Tibial nerve (tissue), 4 donors: ENCODE measurements at regions not wholly inside any gene's neighbourhood (a gene's known extent, or its start where the extent isn't known, plus 50 kb on each side); places are given as distances from the start of the nearest gene placed in this dataset.

Experiments
- DNase-seq, 2 donors: peaks; one replicate each; pipeline ENCODE4 v3.0.0-alpha.2; 2019; ENCODE audit warnings: low spot score in 2 of 2
- H3K27ac ChIP-seq, 4 donors: fragments of 200-600 bp; sonication (generic) in 3 of 4; one replicate each; pipeline ENCODE4 v1.5.1; 2017 to 2019; ENCODE audit warnings: mild to moderate bottlenecking in 1 of 4
- H3K27me3 ChIP-seq, 2 donors: fragments of 200-600 bp; sonication (generic) in 1 of 2; one replicate each; pipeline versions ENCODE4 v1.5.1 to v1.6.0; 2017 to 2019
- H3K36me3 ChIP-seq, 3 donors: fragments of 200-600 bp; sonication (generic); one replicate each; pipeline ENCODE4 v1.5.1; 2018 to 2019
- H3K4me1 ChIP-seq, 4 donors: fragments of 200-600 bp; sonication (generic) in 3 of 4; one replicate each; pipeline ENCODE4 v1.5.1; 2017 to 2019
- H3K4me3 ChIP-seq, 4 donors: fragments of 200-600 bp; sonication (generic) in 3 of 4; one replicate each; pipeline ENCODE4 v1.5.1; 2017 to 2019; ENCODE audit warnings: mild to moderate bottlenecking in 1 of 4, moderate library complexity in 1 of 4
- H3K9me3 ChIP-seq, 4 donors: fragments of 200-600 bp; sonication (generic) in 3 of 4; one replicate each; pipeline ENCODE4 v1.5.1; 2017 to 2019
- EP300 ChIP-seq, 2 donors: sonication (generic); formaldehyde crosslinking; IDR thresholded peaks; one replicate each; pipeline ENCODE4 v1.6.1; 2017; ENCODE audit warnings: antibody characterized with exemption in 2 of 2, mild to moderate bottlenecking in 1 of 2
- POLR2A ChIP-seq, 2 donors: fragments of 450-650 bp; IDR thresholded peaks; one replicate each; pipeline ENCODE4 v1.6.1; 2017; ENCODE audit warnings: antibody characterized with exemption in 2 of 2, mild to moderate bottlenecking in 2 of 2, moderate library complexity in 2 of 2
- WGBS, 2 donors: methylation state at CpG; one replicate each; pipeline ENCODE4 v1.1.5; 2018; 5-methylcytosine and 5-hydroxymethylcytosine counted together
- TF ChIP-seq, protein P1 (sequence below), 5 experiments: fragments of 200-600 bp in 3 of 5; fragments of 450-650 bp in 2 of 5; sonication (generic) in 3 of 5; IDR thresholded peaks; one replicate each; pipeline ENCODE4 v1.5.1; 2016 to 2019; ENCODE audit warnings: antibody characterized with exemption in 5 of 5, mild to moderate bottlenecking in 3 of 5, moderate library complexity in 2 of 5

DNA sequence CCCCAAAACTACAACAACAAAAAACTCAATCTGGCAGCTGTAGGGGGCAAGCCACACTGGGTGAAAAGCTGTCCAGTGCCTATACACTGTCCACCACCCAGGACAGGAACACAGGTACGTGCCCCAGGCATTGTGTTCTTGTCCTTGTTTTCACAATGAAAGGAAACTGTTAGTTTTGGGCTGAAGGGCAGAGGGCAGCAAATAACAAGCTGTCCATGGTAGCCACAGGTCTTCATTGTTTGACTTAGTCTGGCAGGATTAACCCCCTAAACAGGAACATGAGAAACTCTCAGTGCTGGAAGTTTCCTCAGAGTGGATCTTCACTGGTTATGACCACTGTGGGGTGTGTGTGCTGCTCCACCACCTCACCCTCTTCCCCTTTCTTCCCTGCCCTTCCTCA is 224.6 kb upstream of the N4BP1 start:
- Histone ChIP-seq H3K4me3 (no peak overlapping the region), H3K4me1 (no peaks in the 10 kb centered on the region), H3K9me3 (no peaks in the 10 kb centered on the region), H3K27me3 (no peaks in the 10 kb centered on the region), H3K36me3 (no peaks in the 10 kb centered on the region), H3K27ac (no peak overlapping the region)
- no peak for TF ChIP-seq EP300 (IDR thresholded peaks at IDR 0.05)
- TF ChIP-seq POLR2A (IDR thresholded peaks at IDR 0.05), result no peak
- TF ChIP-seq, protein P1, sequence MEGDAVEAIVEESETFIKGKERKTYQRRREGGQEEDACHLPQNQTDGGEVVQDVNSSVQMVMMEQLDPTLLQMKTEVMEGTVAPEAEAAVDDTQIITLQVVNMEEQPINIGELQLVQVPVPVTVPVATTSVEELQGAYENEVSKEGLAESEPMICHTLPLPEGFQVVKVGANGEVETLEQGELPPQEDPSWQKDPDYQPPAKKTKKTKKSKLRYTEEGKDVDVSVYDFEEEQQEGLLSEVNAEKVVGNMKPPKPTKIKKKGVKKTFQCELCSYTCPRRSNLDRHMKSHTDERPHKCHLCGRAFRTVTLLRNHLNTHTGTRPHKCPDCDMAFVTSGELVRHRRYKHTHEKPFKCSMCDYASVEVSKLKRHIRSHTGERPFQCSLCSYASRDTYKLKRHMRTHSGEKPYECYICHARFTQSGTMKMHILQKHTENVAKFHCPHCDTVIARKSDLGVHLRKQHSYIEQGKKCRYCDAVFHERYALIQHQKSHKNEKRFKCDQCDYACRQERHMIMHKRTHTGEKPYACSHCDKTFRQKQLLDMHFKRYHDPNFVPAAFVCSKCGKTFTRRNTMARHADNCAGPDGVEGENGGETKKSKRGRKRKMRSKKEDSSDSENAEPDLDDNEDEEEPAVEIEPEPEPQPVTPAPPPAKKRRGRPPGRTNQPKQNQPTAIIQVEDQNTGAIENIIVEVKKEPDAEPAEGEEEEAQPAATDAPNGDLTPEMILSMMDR (IDR thresholded peaks at IDR 0.05), result no peak
- WGBS, 2 donors, result 35 to 44% methylated on average over 1 of the region's 1 CpG
- DNase-seq, result no peak

GRCh38 chr16:48833461-48833860 is 223.5 kb upstream of the N4BP1 start:
- no peak for DNase-seq
- no peak overlapping the region for H3K27ac ChIP-seq
- no peaks in the 10 kb centered on the region for H3K27me3 ChIP-seq
- 58 to 68% methylated on average over 2 of the region's 2 CpGs for WGBS, 2 donors
- no peak overlapping the region for H3K4me3 ChIP-seq
- H3K36me3 ChIP-seq, result no peaks in the 10 kb centered on the region
- no peaks in the 10 kb centered on the region for H3K9me3 ChIP-seq
- TF ChIP-seq, protein P1 (IDR thresholded peaks at IDR 0.05), result no peak
- TF ChIP-seq EP300 (IDR thresholded peaks at IDR 0.05), result no peak
- H3K4me1 ChIP-seq, result no peaks in the 10 kb centered on the region

DNA sequence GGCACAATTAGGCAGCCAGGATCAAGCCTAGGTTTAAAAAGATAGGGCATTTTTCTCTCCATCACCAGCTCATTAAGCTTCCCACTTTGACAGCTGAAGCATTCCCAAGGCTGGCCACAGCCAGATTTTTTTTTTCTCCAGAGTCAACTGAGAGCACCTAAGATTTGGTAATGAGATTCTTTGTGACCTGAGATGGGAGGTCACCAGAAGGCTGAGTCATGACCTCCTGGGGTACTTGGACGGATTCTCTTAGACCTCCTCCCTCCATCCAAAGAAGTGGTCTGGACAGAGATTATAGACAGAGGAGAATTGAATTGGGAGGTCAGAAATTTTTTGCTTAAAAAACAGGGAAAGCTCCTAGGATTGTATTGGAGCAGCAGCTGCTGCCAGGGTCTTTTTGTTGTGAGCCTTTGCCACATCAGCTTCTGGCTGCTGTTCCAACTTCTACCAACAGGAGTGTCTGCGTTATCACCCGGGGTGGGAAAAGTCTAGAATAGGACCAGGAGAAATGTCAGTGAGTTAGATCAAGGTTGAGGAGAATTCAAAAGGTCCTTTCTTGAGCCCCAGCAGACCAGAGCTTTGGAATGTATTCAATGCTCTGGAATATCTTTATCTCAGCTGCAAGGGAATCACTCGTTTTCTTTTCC is 221.2 kb upstream of the N4BP1 start:
- H3K27ac ChIP-seq, result no peak overlapping the region
- no peak overlapping the region for H3K4me3 ChIP-seq
- DNase-seq, result no peak
- H3K9me3 ChIP-seq, result no peaks in the 10 kb centered on the region
- TF ChIP-seq, protein P1 (IDR thresholded peaks at IDR 0.05), result no peak
- TF ChIP-seq EP300 (IDR thresholded peaks at IDR 0.05) (no peak), POLR2A (IDR thresholded peaks at IDR 0.05) (no peak)
- 12 to 13% methylated on average over 4 of the region's 4 CpGs for WGBS, 2 donors
- H3K4me1 ChIP-seq, result no peaks in the 10 kb centered on the region
- H3K36me3 ChIP-seq, result no peaks in the 10 kb centered on the region
- no peaks in the 10 kb centered on the region for H3K27me3 ChIP-seq

- Histone ChIP-seq H3K9me3 (no peaks in the 10 kb centered on the region), H3K4me1 (no peaks in the 10 kb centered on the region), H3K27ac (no peak overlapping the region), H3K27me3 (no peaks in the 10 kb centered on the region), H3K36me3 (no peaks in the 10 kb centered on the region), H3K4me3 (no peak overlapping the region)
- no peak for TF ChIP-seq POLR2A (IDR thresholded peaks at IDR 0.05)
- WGBS, 2 donors, result 89 to 90% methylated on average over 12 of the region's 12 CpGs
- DNase-seq, result no peak
Observed at GRCh38 chr16:48829336-48830310, 219.6 kb upstream of the N4BP1 start.

GRCh38 chr16:48824271-48824670 is 214.3 kb upstream of the N4BP1 start:
- H3K27me3 ChIP-seq, result no peaks in the 10 kb centered on the region
- H3K27ac ChIP-seq, result no peak overlapping the region
- no peak overlapping the region for H3K4me3 ChIP-seq
- TF ChIP-seq, protein P1 (IDR thresholded peaks at IDR 0.05), result no peak
- TF ChIP-seq EP300 (IDR thresholded peaks at IDR 0.05) (no peak), POLR2A (IDR thresholded peaks at IDR 0.05) (no peak)
- no peaks in the 10 kb centered on the region for H3K36me3 ChIP-seq
- H3K9me3 ChIP-seq, result no peaks in the 10 kb centered on the region
- WGBS, 2 donors, result 75 to 76% methylated on average over 2 of the region's 2 CpGs
- DNase-seq, result no peak
- no peaks in the 10 kb centered on the region for H3K4me1 ChIP-seq
